DMS114 treated with DMSO at 0.1 percent for 48 hours (cell line): ENCODE measurements at regions not wholly inside any gene's neighbourhood (a gene's known extent, or its start where the extent isn't known, plus 50 kb on each side); places are given as distances from the start of the nearest gene placed in this dataset.
"Not testable (repeated sequence)": the region's sequence is repeated elsewhere in the genome, so short reads cannot be mapped to it uniquely, and the experiment has no call there.

Experiments used
- DNase-seq: peaks from one replicate; lab custom pipeline; 2025; ENCODE audit not compliant: unreplicated experiment; lab: John Stamatoyannopoulos, UW

- DNase-seq, result no peak
These were observed 199.5 kb downstream of the AASDHPPT start for GRCh38 chr11:106276859-106277436.

- no peak for DNase-seq
These were observed 200.0 kb downstream of the AASDHPPT start for GRCh38 chr11:106277484-106277883.

- DNase-seq, result no peak
These were observed 200.9 kb downstream of the AASDHPPT start for GRCh38 chr11:106278391-106278790.

GRCh38 chr11:106280036-106280435, 202.6 kb downstream of the AASDHPPT start:
- no peak for DNase-seq

GRCh38 chr11:106281455-106282173, 204.2 kb downstream of the AASDHPPT start:
- no peak for DNase-seq

- no peak for DNase-seq
These were observed 209.5 kb downstream of the AASDHPPT start for GRCh38 chr11:106286881-106287504.

GRCh38 chr11:106288057-106288456, 210.6 kb downstream of the AASDHPPT start:
- no peak for DNase-seq

GRCh38 chr11:106288822-106289387, 211.4 kb downstream of the AASDHPPT start:
- DNase-seq, result no peak

- no peak for DNase-seq
These were observed 215.1 kb downstream of the AASDHPPT start for GRCh38 chr11:106292526-106292925.

- no peak for DNase-seq
These were observed 218.5 kb downstream of the AASDHPPT start for GRCh38 chr11:106295974-106296373.

GRCh38 chr11:106302416-106302815, 225.0 kb downstream of the AASDHPPT start:
- no peak for DNase-seq

- DNase-seq, result no peak
These were observed 226.8 kb downstream of the AASDHPPT start for GRCh38 chr11:106304274-106304673.

GRCh38 chr11:106305458-106305857, 228.0 kb downstream of the AASDHPPT start:
- no peak for DNase-seq

- no peak for DNase-seq
These were observed 229.5 kb downstream of the AASDHPPT start for GRCh38 chr11:106306942-106307341.

GRCh38 chr11:106309070-106309684, 231.7 kb downstream of the AASDHPPT start:
- no peak for DNase-seq

- DNase-seq, result no peak
These were observed 234.2 kb downstream of the AASDHPPT start for GRCh38 chr11:106311531-106312230.

GRCh38 chr11:106317208-106317773, 239.8 kb downstream of the AASDHPPT start:
- not testable (repeated sequence) for DNase-seq

GRCh38 chr11:106321601-106322000, 244.1 kb downstream of the AASDHPPT start:
- DNase-seq, result no peak

- DNase-seq, result no peak
These were observed 244.6 kb downstream of the AASDHPPT start for GRCh38 chr11:106322106-106322505.

GRCh38 chr11:106326087-106326486, 248.6 kb downstream of the AASDHPPT start:
- DNase-seq, result no peak

- DNase-seq, result no peak
These were observed 249.7 kb downstream of the AASDHPPT start for GRCh38 chr11:106327134-106327533.
